GM23338 (cell line): ENCODE measurements at regions not wholly inside any gene's neighbourhood (a gene's known extent, or its start where the extent isn't known, plus 50 kb on each side); places are given as distances from the start of the nearest gene placed in this dataset.

Experiments
- EZH2 ChIP-seq: fragments of 200-600 bp; sonication (generic); IDR thresholded peaks from one replicate; pipeline ENCODE4 v1.8.0; 2017; ENCODE audit warnings: antibody characterized with exemption, mild to moderate bottlenecking, low read depth; ENCODE audit not compliant: unreplicated experiment
- EZH2phosphoT487 ChIP-seq: fragments of 200-600 bp; sonication (generic); IDR thresholded peaks from one replicate; pipeline ENCODE4 v1.8.1; 2018; ENCODE audit warnings: antibody characterized with exemption; ENCODE audit not compliant: unreplicated experiment
- POLR2AphosphoS5 ChIP-seq: IDR thresholded peaks from 2 replicates; pipeline ENCODE4 v1.6.1; 2016; ENCODE audit warnings: antibody characterized with exemption, low read depth
- TF ChIP-seq, protein P1 (sequence below), 2 experiments: fragments of 200-600 bp in 1 of 2; sonication (generic) in 1 of 2; conservative IDR thresholded peaks; 2 replicates each; pipeline versions ENCODE4 v1.5.1 to v1.6.1; 2016 to 2017; ENCODE audit warnings: antibody characterized with exemption in 2 of 2, low read depth in 2 of 2, mild to moderate bottlenecking in 2 of 2, moderate library complexity in 1 of 2
- TF ChIP-seq, protein P2 (sequence below): IDR thresholded peaks from one replicate; pipeline ENCODE4 v1.6.1; 2018; ENCODE audit warnings: antibody characterized with exemption; ENCODE audit not compliant: unreplicated experiment

DNA sequence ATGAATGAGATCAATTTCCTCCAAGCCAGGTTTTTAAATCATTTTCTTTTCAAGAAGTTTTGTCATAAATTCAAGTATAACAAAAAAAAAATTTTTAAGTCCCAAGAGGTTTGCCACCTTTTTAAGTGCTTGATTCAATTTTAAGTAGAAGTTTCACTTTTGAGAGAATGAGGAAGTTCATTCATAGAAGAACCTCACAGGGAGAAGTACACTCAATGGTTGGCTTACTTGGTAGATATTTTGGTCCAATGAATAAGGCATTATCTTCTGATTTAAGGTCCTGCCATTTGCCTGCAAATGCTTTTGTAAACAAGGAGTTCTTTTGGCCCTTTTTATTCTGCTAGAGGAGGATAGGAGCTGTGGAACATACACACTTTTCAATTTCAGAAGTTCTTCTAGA, 96.7 kb upstream of the NOVA1 start:
- no peak for TF ChIP-seq EZH2
- TF ChIP-seq, protein P1, sequence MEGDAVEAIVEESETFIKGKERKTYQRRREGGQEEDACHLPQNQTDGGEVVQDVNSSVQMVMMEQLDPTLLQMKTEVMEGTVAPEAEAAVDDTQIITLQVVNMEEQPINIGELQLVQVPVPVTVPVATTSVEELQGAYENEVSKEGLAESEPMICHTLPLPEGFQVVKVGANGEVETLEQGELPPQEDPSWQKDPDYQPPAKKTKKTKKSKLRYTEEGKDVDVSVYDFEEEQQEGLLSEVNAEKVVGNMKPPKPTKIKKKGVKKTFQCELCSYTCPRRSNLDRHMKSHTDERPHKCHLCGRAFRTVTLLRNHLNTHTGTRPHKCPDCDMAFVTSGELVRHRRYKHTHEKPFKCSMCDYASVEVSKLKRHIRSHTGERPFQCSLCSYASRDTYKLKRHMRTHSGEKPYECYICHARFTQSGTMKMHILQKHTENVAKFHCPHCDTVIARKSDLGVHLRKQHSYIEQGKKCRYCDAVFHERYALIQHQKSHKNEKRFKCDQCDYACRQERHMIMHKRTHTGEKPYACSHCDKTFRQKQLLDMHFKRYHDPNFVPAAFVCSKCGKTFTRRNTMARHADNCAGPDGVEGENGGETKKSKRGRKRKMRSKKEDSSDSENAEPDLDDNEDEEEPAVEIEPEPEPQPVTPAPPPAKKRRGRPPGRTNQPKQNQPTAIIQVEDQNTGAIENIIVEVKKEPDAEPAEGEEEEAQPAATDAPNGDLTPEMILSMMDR (conservative IDR thresholded peaks at IDR 0.05; ENCODE audit: low read depth in 2 of 2), result no peak
- TF ChIP-seq, protein P2, sequence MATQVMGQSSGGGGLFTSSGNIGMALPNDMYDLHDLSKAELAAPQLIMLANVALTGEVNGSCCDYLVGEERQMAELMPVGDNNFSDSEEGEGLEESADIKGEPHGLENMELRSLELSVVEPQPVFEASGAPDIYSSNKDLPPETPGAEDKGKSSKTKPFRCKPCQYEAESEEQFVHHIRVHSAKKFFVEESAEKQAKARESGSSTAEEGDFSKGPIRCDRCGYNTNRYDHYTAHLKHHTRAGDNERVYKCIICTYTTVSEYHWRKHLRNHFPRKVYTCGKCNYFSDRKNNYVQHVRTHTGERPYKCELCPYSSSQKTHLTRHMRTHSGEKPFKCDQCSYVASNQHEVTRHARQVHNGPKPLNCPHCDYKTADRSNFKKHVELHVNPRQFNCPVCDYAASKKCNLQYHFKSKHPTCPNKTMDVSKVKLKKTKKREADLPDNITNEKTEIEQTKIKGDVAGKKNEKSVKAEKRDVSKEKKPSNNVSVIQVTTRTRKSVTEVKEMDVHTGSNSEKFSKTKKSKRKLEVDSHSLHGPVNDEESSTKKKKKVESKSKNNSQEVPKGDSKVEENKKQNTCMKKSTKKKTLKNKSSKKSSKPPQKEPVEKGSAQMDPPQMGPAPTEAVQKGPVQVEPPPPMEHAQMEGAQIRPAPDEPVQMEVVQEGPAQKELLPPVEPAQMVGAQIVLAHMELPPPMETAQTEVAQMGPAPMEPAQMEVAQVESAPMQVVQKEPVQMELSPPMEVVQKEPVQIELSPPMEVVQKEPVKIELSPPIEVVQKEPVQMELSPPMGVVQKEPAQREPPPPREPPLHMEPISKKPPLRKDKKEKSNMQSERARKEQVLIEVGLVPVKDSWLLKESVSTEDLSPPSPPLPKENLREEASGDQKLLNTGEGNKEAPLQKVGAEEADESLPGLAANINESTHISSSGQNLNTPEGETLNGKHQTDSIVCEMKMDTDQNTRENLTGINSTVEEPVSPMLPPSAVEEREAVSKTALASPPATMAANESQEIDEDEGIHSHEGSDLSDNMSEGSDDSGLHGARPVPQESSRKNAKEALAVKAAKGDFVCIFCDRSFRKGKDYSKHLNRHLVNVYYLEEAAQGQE, result no peak
- TF ChIP-seq POLR2AphosphoS5, result no peak
- TF ChIP-seq EZH2phosphoT487, result no peak
